ENCODE measurements at regions not wholly inside any gene's neighbourhood (a gene's known extent, or its start where the extent isn't known, plus 50 kb on each side); places are given as distances from the start of the nearest gene placed in this dataset.

- in situ Hi-C loops (cut with MboI; ENCODE audit: low sequenced_read_pairs in 4 of 4), result no loop called here
These were observed 469.0 kb downstream of the TLL1 start for GRCh38 chr4:166341992-166342391.

GRCh38 chr4:166363198-166363597, 490.2 kb downstream of the TLL1 start:
- intact Hi-C loops (cut with DNase I; ENCODE audit: low total_unique reads), result no loop called here
- Histone ChIP-seq H3K4me3 (no peak overlapping the region), H3K27ac (no peak overlapping the region), H3K9me3 (no peaks in the 10 kb centered on the region), H3K27me3 (no peaks in the 10 kb centered on the region), H3K36me3 (no peaks in the 10 kb centered on the region), H3K4me1 (no peaks in the 10 kb centered on the region)
- no peak for TF ChIP-seq POLR2A (IDR thresholded peaks at IDR 0.05)
- TF ChIP-seq CTCF (IDR thresholded peaks at IDR 0.05 in 4 of 5, conservative IDR thresholded peaks at IDR 0.05 in 1 of 5), result no peak
- in situ Hi-C loops (cut with MboI; ENCODE audit: low sequenced_read_pairs in 4 of 4), result no loop called here
- no peak for ATAC-seq
- no peak for DNase-seq

More at GRCh38 chr4:166341992-166342391, 469.0 kb downstream of the TLL1 start:
- Histone ChIP-seq H3K27me3 (no peaks in the 10 kb centered on the region), H3K4me1 (no peaks in the 10 kb centered on the region), H3K27ac (no peak overlapping the region), H3K36me3 (no peaks in the 10 kb centered on the region), H3K9me3 (no peaks in the 10 kb centered on the region), H3K4me3 (no peak overlapping the region)
- DNase-seq (no peak), ATAC-seq (no peak)
- intact Hi-C loops (cut with DNase I; ENCODE audit: low total_unique reads), result no loop called here
- TF ChIP-seq CTCF (IDR thresholded peaks at IDR 0.05 in 4 of 5, conservative IDR thresholded peaks at IDR 0.05 in 1 of 5), result no peak
- no peak for TF ChIP-seq POLR2A (IDR thresholded peaks at IDR 0.05)

GRCh38 chr4:166366012-166366411, 493.0 kb downstream of the TLL1 start:
- intact Hi-C loops (cut with DNase I; ENCODE audit: low total_unique reads), result no loop called here
- in situ Hi-C loops (cut with MboI; ENCODE audit: low sequenced_read_pairs in 4 of 4), result no loop called here
- no peaks in the 10 kb centered on the region for H3K27me3 ChIP-seq

GRCh38 chr4:166377578-166377977, 504.5 kb downstream of the TLL1 start:
- Histone ChIP-seq H3K4me3 (no peak overlapping the region), H3K36me3 (no peaks in the 10 kb centered on the region), H3K27me3 (no peaks in the 10 kb centered on the region), H3K9me3 (peaks cover 0 to 2% (median 0%) of the 10 kb centered on the region in 3 donors), H3K27ac (no peak overlapping the region), H3K4me1 (no peaks in the 10 kb centered on the region)
- intact Hi-C loops (cut with DNase I; ENCODE audit: low total_unique reads) (no loop called here), in situ Hi-C loops (cut with MboI; ENCODE audit: low sequenced_read_pairs in 4 of 4) (no loop called here)
- DNase-seq (no peak), ATAC-seq (no peak)
- no peak for TF ChIP-seq POLR2A (IDR thresholded peaks at IDR 0.05)
- TF ChIP-seq CTCF (IDR thresholded peaks at IDR 0.05 in 4 of 5, conservative IDR thresholded peaks at IDR 0.05 in 1 of 5), result no peak

More at GRCh38 chr4:166366012-166366411, 493.0 kb downstream of the TLL1 start:
- no peaks in the 10 kb centered on the region for H3K4me1 ChIP-seq
- TF ChIP-seq CTCF (IDR thresholded peaks at IDR 0.05 in 4 of 5, conservative IDR thresholded peaks at IDR 0.05 in 1 of 5) (no peak), POLR2A (IDR thresholded peaks at IDR 0.05) (no peak)
- DNase-seq (no peak), ATAC-seq (no peak)
- no peak overlapping the region for H3K27ac ChIP-seq
- H3K9me3 ChIP-seq, result no peaks in the 10 kb centered on the region
- H3K4me3 ChIP-seq, result no peak overlapping the region
- no peaks in the 10 kb centered on the region for H3K36me3 ChIP-seq
